GM12892 (cell line): ENCODE measurements at regions not wholly inside any gene's neighbourhood (a gene's known extent, or its start where the extent isn't known, plus 50 kb on each side); places are given as distances from the start of the nearest gene placed in this dataset.

Experiments used
- POLR2A ChIP-seq: IDR thresholded peaks from 2 replicates; pipeline ENCODE4 v1.6.1; 2011; ENCODE audit warnings: low read depth, low read length, control low read depth
- TAF1 ChIP-seq: IDR thresholded peaks from 2 replicates; pipeline ENCODE4 v1.6.1; 2011; ENCODE audit warnings: low read depth, mild to moderate bottlenecking, control low read depth, low read length, borderline replicate concordance

- TF ChIP-seq POLR2A = no peak
- TF ChIP-seq TAF1 = no peak
These were observed 318.0 kb upstream of the HS3ST1 start for GRCh38 chr4:11746734-11747133.
